Gastroesophageal sphincter (tissue), 3 donors: ENCODE measurements at regions not wholly inside any gene's neighbourhood (a gene's known extent, or its start where the extent isn't known, plus 50 kb on each side); places are given as distances from the start of the nearest gene placed in this dataset.

Experiments
- POLR2A ChIP-seq, 2 donors: fragments of 450-650 bp; IDR thresholded peaks; one replicate each; pipeline ENCODE4 v1.6.1; 2017; ENCODE audit warnings: antibody characterized with exemption in 2 of 2, mild to moderate bottlenecking in 2 of 2, moderate library complexity in 1 of 2
- TF ChIP-seq, protein P1 (sequence below), 4 experiments: fragments of 200-600 bp in 2 of 4; fragments of 450-650 bp in 2 of 4; sonication (generic) in 1 of 4; IDR thresholded peaks; one replicate each; pipeline ENCODE4 v1.5.1; 2017 to 2019; ENCODE audit warnings: antibody characterized with exemption in 4 of 4, mild to moderate bottlenecking in 2 of 4, moderate library complexity in 2 of 4

DNA sequence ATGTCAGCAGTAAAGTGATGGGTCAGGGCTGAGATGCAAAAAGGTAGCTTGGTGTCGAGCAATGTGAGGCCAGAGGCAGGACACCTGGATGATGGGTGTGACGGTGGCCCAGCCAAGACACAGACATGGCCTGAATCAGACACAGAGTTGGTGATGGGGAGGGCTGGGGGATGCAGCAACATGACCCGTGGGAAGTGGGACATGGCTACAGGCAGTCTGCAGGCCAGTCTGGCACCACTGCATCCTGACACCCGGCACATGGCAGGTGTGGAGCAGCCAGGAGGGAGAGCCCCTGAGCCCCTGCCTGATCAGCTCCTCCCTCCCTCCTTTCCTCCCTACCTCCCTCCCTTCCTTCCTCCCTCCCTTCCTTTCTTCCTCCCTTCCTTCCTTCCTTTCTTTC lies 114.8 kb upstream of the WDR11 start:
- TF ChIP-seq, protein P1, sequence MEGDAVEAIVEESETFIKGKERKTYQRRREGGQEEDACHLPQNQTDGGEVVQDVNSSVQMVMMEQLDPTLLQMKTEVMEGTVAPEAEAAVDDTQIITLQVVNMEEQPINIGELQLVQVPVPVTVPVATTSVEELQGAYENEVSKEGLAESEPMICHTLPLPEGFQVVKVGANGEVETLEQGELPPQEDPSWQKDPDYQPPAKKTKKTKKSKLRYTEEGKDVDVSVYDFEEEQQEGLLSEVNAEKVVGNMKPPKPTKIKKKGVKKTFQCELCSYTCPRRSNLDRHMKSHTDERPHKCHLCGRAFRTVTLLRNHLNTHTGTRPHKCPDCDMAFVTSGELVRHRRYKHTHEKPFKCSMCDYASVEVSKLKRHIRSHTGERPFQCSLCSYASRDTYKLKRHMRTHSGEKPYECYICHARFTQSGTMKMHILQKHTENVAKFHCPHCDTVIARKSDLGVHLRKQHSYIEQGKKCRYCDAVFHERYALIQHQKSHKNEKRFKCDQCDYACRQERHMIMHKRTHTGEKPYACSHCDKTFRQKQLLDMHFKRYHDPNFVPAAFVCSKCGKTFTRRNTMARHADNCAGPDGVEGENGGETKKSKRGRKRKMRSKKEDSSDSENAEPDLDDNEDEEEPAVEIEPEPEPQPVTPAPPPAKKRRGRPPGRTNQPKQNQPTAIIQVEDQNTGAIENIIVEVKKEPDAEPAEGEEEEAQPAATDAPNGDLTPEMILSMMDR (IDR thresholded peaks at IDR 0.05) = no peak
- no peak for TF ChIP-seq POLR2A (IDR thresholded peaks at IDR 0.05)
